Liver (tissue), 8 donors: ENCODE measurements at regions not wholly inside any gene's neighbourhood (a gene's known extent, or its start where the extent isn't known, plus 50 kb on each side); places are given as distances from the start of the nearest gene placed in this dataset.

Source experiments
- DNase-seq: peaks from one replicate; pipeline ENCODE4 v3.0.0-alpha.2; 2017; ENCODE audit warnings: low spot score
- H3K27ac ChIP-seq, 2 donors: one replicate each; pipeline ENCODE4 v1.7.0; 2013; ENCODE audit warnings: inconsistent platforms in 2 of 2, low read length in 2 of 2, control low read depth in 1 of 2, low read depth in 1 of 2, mild to moderate bottlenecking in 1 of 2
- H3K27me3 ChIP-seq, 4 donors: one replicate each; pipeline versions ENCODE4 v1.6.1 to v1.7.0; 2013; ENCODE audit warnings: low read length in 3 of 4, inconsistent platforms in 1 of 4, mild to moderate bottlenecking in 1 of 4, moderate library complexity in 1 of 4; ENCODE audit not compliant: control insufficient read depth in 4 of 4, insufficient read depth in 4 of 4
- H3K36me3 ChIP-seq, 4 donors: one replicate each; pipeline versions ENCODE4 v1.6.1 to v1.7.0; 2013; ENCODE audit warnings: low read length in 3 of 4, mild to moderate bottlenecking in 3 of 4, low read depth in 1 of 4, moderate library complexity in 1 of 4; ENCODE audit not compliant: control insufficient read depth in 4 of 4, insufficient read depth in 3 of 4
- H3K4me1 ChIP-seq, 4 donors: one replicate each; pipeline versions ENCODE4 v1.6.1 to v1.7.0; 2013; ENCODE audit warnings: low read length in 3 of 4, mild to moderate bottlenecking in 3 of 4, moderate library complexity in 1 of 4; ENCODE audit not compliant: control insufficient read depth in 4 of 4, insufficient read depth in 4 of 4
- H3K4me3 ChIP-seq, 3 donors: one replicate each; pipeline versions ENCODE4 v1.6.1 to v1.7.0; 2013; ENCODE audit warnings: low read length in 3 of 3, control low read depth in 1 of 3, low read depth in 1 of 3, mild to moderate bottlenecking in 1 of 3
- H3K9ac ChIP-seq, 2 donors: one replicate each; pipeline ENCODE4 v1.7.0; 2013; ENCODE audit warnings: low read length in 2 of 2, mild to moderate bottlenecking in 2 of 2, moderate library complexity in 2 of 2, control low read depth in 1 of 2, low read depth in 1 of 2
- H3K9me3 ChIP-seq, 4 donors: one replicate each; pipeline versions ENCODE4 v1.6.1 to v1.7.0; 2013; ENCODE audit warnings: low read length in 3 of 4; ENCODE audit not compliant: control insufficient read depth in 4 of 4
- ATF3 ChIP-seq: IDR thresholded peaks from 2 replicates; pipeline ENCODE4 v1.6.1; 2016; ENCODE audit warnings: antibody characterized with exemption
- CTCF ChIP-seq: fragments of 150-350 bp; IDR thresholded peaks from 2 replicates; pipeline ENCODE4 v1.5.1; 2017; ENCODE audit warnings: improper control_type of control experiment, low read depth, low read length; ENCODE audit not compliant: missing input control
- EGR1 ChIP-seq, 2 donors: IDR thresholded peaks; 2 replicates each; pipeline ENCODE4 v1.6.1; 2016 to 2018; ENCODE audit warnings: antibody characterized with exemption in 2 of 2, low read depth in 2 of 2
- FOXA1 ChIP-seq: IDR thresholded peaks from 2 replicates; pipeline ENCODE4 v1.6.1; 2016; ENCODE audit warnings: antibody characterized with exemption
- FOXA2 ChIP-seq: IDR thresholded peaks from 2 replicates; pipeline ENCODE4 v1.6.1; 2016; ENCODE audit warnings: antibody characterized with exemption
- GABPA ChIP-seq, 2 donors: IDR thresholded peaks in 1 of 2; conservative IDR thresholded peaks in 1 of 2; 2 replicates each; pipeline ENCODE4 v1.6.1; 2016; ENCODE audit warnings: antibody characterized with exemption in 2 of 2, mild to moderate bottlenecking in 1 of 2, moderate library complexity in 1 of 2
- HNF4A ChIP-seq, 2 donors: conservative IDR thresholded peaks; 2 replicates each; pipeline ENCODE4 v1.6.1; 2016; ENCODE audit warnings: antibody characterized with exemption in 2 of 2, mild to moderate bottlenecking in 2 of 2
- HNF4G ChIP-seq: IDR thresholded peaks from 2 replicates; pipeline ENCODE4 v1.6.1; 2016; ENCODE audit warnings: antibody characterized with exemption
- JUND ChIP-seq, 2 donors: IDR thresholded peaks; 2 replicates each; pipeline ENCODE4 v1.6.1; 2016; ENCODE audit warnings: antibody characterized with exemption in 2 of 2
- MAX ChIP-seq: IDR thresholded peaks from 2 replicates; pipeline ENCODE4 v1.6.1; 2016; ENCODE audit warnings: antibody characterized with exemption
- NR2F2 ChIP-seq: IDR thresholded peaks from 2 replicates; pipeline ENCODE4 v1.6.1; 2016; ENCODE audit warnings: antibody characterized with exemption
- RAD21 ChIP-seq, 2 donors: IDR thresholded peaks; 2 replicates each; pipeline ENCODE4 v1.6.1; 2016; ENCODE audit warnings: antibody characterized with exemption in 2 of 2, mild to moderate bottlenecking in 2 of 2
- REST ChIP-seq: IDR thresholded peaks from 2 replicates; pipeline ENCODE4 v1.6.1; 2016; ENCODE audit warnings: antibody characterized with exemption, mild to moderate bottlenecking
- RXRA ChIP-seq, 2 donors: IDR thresholded peaks; 2 replicates each; pipeline ENCODE4 v1.6.1; 2017 to 2018; ENCODE audit warnings: antibody characterized with exemption in 2 of 2, mild to moderate bottlenecking in 1 of 2
- SP1 ChIP-seq: IDR thresholded peaks from 2 replicates; pipeline ENCODE4 v1.6.1; 2018; ENCODE audit warnings: antibody characterized with exemption, mild to moderate bottlenecking
- TAF1 ChIP-seq: conservative IDR thresholded peaks from 2 replicates; pipeline ENCODE4 v1.6.1; 2016; ENCODE audit warnings: antibody characterized with exemption, mild to moderate bottlenecking
- YY1 ChIP-seq: IDR thresholded peaks from 2 replicates; pipeline ENCODE4 v1.6.1; 2016; ENCODE audit warnings: antibody characterized with exemption, mild to moderate bottlenecking
- ZBTB33 ChIP-seq: IDR thresholded peaks from 2 replicates; pipeline ENCODE4 v1.6.1; 2016; ENCODE audit warnings: antibody characterized with exemption
- WGBS: extraction: QIAGEN DNeasy Blood & Tissue Kit; methylation state at CpG from one replicate; pipeline ENCODE4 v1.1.7; 2013; 5-methylcytosine and 5-hydroxymethylcytosine counted together
- donor health status: healthy.
- donor health status: healthy.
- donor health status: healthy.
- donor health status: healthy.
- donor health status: healthy.

- no peaks in the 10 kb centered on the region for H3K4me1 ChIP-seq
- no peaks in the 10 kb centered on the region for H3K36me3 ChIP-seq
- DNase-seq: no peak
- peaks cover 0 to 5% (median 0%) of the 10 kb centered on the region in 4 donors for H3K27me3 ChIP-seq
- 65% methylated on average over 3 of the region's 3 CpGs for WGBS
- H3K9me3 ChIP-seq: no peaks in the 10 kb centered on the region
- TF ChIP-seq GABPA (IDR thresholded peaks at IDR 0.05 in 1 of 2, conservative IDR thresholded peaks at IDR 0.05 in 1 of 2): no peak
- no peak for TF ChIP-seq CTCF
- no peak for TF ChIP-seq RAD21 (IDR thresholded peaks at IDR 0.05)
- no peak for TF ChIP-seq EGR1 (IDR thresholded peaks at IDR 0.05; ENCODE audit: low read depth in 2 of 2)
- no peak for TF ChIP-seq NR2F2
- TF ChIP-seq REST: no peak
- H3K9ac ChIP-seq: no peak overlapping the region
- no peak overlapping the region for H3K4me3 ChIP-seq
- H3K27ac ChIP-seq: no peak overlapping the region
Observed at GRCh38 chr4:187016101-187016500, 292.4 kb upstream of the FAT1 start.

- 47% methylated on average over 3 of the region's 3 CpGs for WGBS
- no peak for TF ChIP-seq MAX
- no peak for TF ChIP-seq RXRA (IDR thresholded peaks at IDR 0.05)
- no peak for TF ChIP-seq CTCF
- TF ChIP-seq TAF1: no peak
- no peak for TF ChIP-seq EGR1 (IDR thresholded peaks at IDR 0.05; ENCODE audit: low read depth in 2 of 2)
- no peak for TF ChIP-seq NR2F2
- no peak for TF ChIP-seq GABPA (IDR thresholded peaks at IDR 0.05 in 1 of 2, conservative IDR thresholded peaks at IDR 0.05 in 1 of 2)
- TF ChIP-seq ATF3: no peak
- no peak for TF ChIP-seq FOXA2
- TF ChIP-seq REST: no peak
- no peak for TF ChIP-seq FOXA1
- no peak for TF ChIP-seq HNF4A (conservative IDR thresholded peaks at IDR 0.05)
- no peak for TF ChIP-seq YY1
- no peak for TF ChIP-seq RAD21 (IDR thresholded peaks at IDR 0.05)
- no peak for TF ChIP-seq SP1
- TF ChIP-seq HNF4G: no peak
- no peak for TF ChIP-seq JUND (IDR thresholded peaks at IDR 0.05)
- TF ChIP-seq ZBTB33: no peak
- Histone ChIP-seq H3K4me3 (no peak overlapping the region), H3K27ac (no peak overlapping the region), H3K9ac (no peak overlapping the region), H3K27me3 (peaks cover 0 to 5% (median 0%) of the 10 kb centered on the region in 4 donors), H3K36me3 (no peaks in the 10 kb centered on the region), H3K4me1 (no peaks in the 10 kb centered on the region), H3K9me3 (no peaks in the 10 kb centered on the region)
- DNase-seq: no peak
Observed at GRCh38 chr4:187017147-187017546, 293.5 kb upstream of the FAT1 start.
